Activated CD4-positive, alpha-beta T cell treated with anti-CD3 and anti-CD28 coated beads for 36 hours (primary cell): ENCODE measurements at regions not wholly inside any gene's neighbourhood (a gene's known extent, or its start where the extent isn't known, plus 50 kb on each side); places are given as distances from the start of the nearest gene placed in this dataset.
"Not testable (repeated sequence)": the region's sequence is repeated elsewhere in the genome, so short reads cannot be mapped to it uniquely, and the experiment has no call there.

ENCODE experiments used
- ATAC-seq: fragments of 200-7000 bp; cut with Tn5 transposase; one replicate; pipeline ENCODE4 v1.10.0; 2021; ENCODE audit warnings: mild to moderate bottlenecking, moderate library complexity
- CTCF ChIA-PET: fragments of 350-600 bp; sonication (Branson Sonifier 250); formaldehyde crosslinking; loops from one replicate; lab custom pipeline; 2021; ENCODE audit warnings: antibody characterized with exemption; lab: Charles Lee
- POLR2A ChIA-PET: fragments of 350-600 bp; sonication (Branson Sonifier 250); formaldehyde crosslinking; loops from one replicate; lab custom pipeline; 2021; ENCODE audit warnings: antibody characterized with exemption, inconsistent platforms; lab: Charles Lee
- DNase-seq: peaks from one replicate; pipeline ENCODE4 v3.0.0-alpha.2; 2020
- H3K27ac Mint-ChIP-seq: one replicate; pipeline ENCODE4 v1.8.0; 2021; ENCODE audit warnings: mixed read lengths
- H3K27me3 Mint-ChIP-seq: one replicate; pipeline ENCODE4 v1.8.0; 2021; ENCODE audit warnings: mixed read lengths
- H3K36me3 Mint-ChIP-seq: one replicate; pipeline ENCODE4 v1.8.0; 2021; ENCODE audit warnings: low read depth, mixed read lengths
- H3K4me1 Mint-ChIP-seq: one replicate; pipeline ENCODE4 v1.8.0; 2021; ENCODE audit warnings: mixed read lengths
- H3K4me3 Mint-ChIP-seq: one replicate; pipeline ENCODE4 v1.8.0; 2021; ENCODE audit warnings: mild to moderate bottlenecking, moderate library complexity, mixed read lengths
- H3K9me3 Mint-ChIP-seq: one replicate; pipeline ENCODE4 v1.8.0; 2021; ENCODE audit warnings: low read depth, mixed read lengths
- intact Hi-C, 2 experiments: fragments of 100-400 bp; cut with DNase I in 1 of 2; cut with micrococcal nuclease in 1 of 2; formaldehyde crosslinking; loops; one replicate each; pipeline versions ENCODE4 v1.14.2 to v1.15.1; 2022 to 2024; cut with DNase I, micrococcal nuclease

DNA sequence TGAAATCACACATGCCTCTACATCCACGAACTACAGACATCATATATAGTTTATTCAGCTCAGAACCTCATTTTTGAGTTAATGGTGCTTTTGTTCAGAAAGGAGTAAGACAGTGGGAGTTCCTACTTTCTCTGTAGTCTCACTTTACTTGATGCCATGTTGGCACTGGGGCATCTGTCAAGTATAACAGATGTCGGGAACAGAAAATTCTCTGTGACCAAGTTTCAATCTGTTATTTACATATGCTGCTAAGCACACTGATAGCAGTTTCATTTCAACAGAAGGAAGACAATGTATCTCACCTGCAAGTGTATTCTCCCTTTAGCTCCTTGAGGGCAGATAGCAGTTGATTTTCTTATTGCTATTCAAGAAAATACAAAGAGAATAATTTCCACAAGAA, 774.1 kb downstream of the METTL4 start:
- no peak overlapping the region for H3K4me3 Mint-ChIP-seq
- no peak for ATAC-seq
- no peaks in the 10 kb centered on the region for H3K36me3 Mint-ChIP-seq
- intact Hi-C loops = no loop called here
- H3K9me3 Mint-ChIP-seq = no peaks in the 10 kb centered on the region
- H3K27ac Mint-ChIP-seq = no peak overlapping the region
- DNase-seq = no peak
- ChIA-PET POLR2A (no interaction called here), CTCF (interaction anchor here (0.7 to 1.1 kb wide), 2 partner anchors 25 to 134 kb away, joined by 3 to 5 read pairs; no protein-coding TSS in a partner anchor)
- H3K4me1 Mint-ChIP-seq = no peaks in the 10 kb centered on the region
- H3K27me3 Mint-ChIP-seq = no peaks in the 10 kb centered on the region

DNA sequence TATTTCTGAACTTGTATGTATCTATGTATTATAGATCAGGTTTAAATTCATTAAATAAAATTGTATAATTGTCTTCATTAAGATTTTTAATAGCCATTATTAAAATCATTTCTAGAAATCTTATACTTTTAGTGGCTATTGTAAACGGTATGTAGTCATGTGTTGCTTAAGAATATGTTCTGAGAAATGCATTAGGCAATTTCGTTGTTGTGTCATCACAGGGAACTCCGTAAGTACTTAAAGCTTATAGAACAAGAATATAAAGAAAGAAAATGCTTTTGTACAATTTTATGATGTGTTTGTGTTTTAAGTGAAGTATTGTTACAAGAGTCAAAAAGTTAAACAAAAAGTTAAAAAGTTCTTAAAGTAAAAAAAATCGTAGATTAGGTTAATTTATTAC, 765.8 kb downstream of the METTL4 start:
- no peaks in the 10 kb centered on the region for H3K27me3 Mint-ChIP-seq
- CTCF ChIA-PET = no interaction called here
- intact Hi-C loops = no loop called here
- no peaks in the 10 kb centered on the region for H3K4me1 Mint-ChIP-seq
- DNase-seq (no peak), ATAC-seq (no peak)
- POLR2A ChIA-PET = no interaction called here
- no peak overlapping the region for H3K4me3 Mint-ChIP-seq
- H3K9me3 Mint-ChIP-seq = no peaks in the 10 kb centered on the region
- H3K36me3 Mint-ChIP-seq = no peaks in the 10 kb centered on the region
- no peak overlapping the region for H3K27ac Mint-ChIP-seq

DNA sequence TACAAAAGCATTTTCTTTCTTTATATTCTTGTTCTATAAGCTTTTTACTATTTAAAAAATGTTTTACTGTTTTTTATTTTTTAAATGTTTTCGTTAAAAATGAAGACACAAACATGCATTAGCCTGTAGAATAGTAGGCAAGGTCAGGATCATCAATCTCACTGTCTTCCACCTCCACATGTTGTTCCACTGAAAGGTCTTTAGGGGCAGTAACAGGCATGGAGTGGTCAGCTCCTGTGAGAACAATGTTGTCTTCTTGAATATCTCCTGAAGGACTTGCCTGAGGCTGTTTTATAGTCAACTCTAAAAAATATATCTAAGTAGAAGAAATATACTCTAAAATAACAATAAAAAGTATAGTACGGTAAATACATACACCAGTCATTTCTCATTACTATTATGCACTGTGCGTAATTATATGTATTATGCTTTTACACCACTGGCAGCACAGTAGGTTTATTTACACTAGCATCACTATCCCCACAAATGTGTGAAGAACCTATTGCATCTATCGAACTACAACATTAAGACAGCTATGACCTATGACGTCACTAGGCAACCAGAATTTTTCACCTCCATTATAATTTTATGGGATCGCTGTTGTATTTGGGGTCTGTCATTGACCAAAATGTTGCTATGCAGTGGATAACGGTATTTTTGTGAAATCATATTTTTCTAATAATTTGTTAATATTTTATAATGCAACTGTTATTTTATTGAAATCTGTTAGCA, 764.3 kb downstream of the METTL4 start:
- Mint-ChIP-seq H3K9me3 (peaks cover 5% of the 10 kb centered on the region), H3K4me3 (no peak overlapping the region), H3K27ac (no peak overlapping the region), H3K27me3 (no peaks in the 10 kb centered on the region), H3K36me3 (no peaks in the 10 kb centered on the region), H3K4me1 (no peaks in the 10 kb centered on the region)
- CTCF ChIA-PET = interaction anchor here (0.6 kb wide), 1 partner anchor 9 kb away, joined by 3 read pairs; no protein-coding TSS in a partner anchor
- intact Hi-C loops = no loop called here
- no peak for ATAC-seq
- DNase-seq = no peak
- POLR2A ChIA-PET = no interaction called here

DNA sequence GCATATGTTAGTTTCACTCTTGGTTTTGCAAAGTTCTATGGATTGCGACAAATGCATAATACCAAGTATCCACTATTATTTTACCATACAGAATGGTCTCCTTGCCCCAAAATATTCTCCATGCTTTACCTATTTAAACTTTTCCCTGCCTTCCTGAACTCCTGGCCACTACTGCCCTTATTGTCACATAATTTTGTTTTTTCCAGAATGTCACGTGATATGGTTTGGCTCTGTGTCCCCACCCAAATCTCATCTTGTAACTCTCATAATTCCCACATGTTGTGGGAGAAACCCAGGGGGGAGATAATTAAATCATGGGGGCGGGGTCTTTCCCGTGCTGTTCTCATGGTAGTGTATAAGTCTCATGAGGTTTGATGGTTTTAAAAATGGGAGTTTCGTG, 760.0 kb downstream of the METTL4 start:
- no peak for DNase-seq
- peaks cover 8% of the 10 kb centered on the region for H3K9me3 Mint-ChIP-seq
- no peaks in the 10 kb centered on the region for H3K4me1 Mint-ChIP-seq
- no peak overlapping the region for H3K27ac Mint-ChIP-seq
- POLR2A ChIA-PET = no interaction called here
- CTCF ChIA-PET = no interaction called here
- no peak overlapping the region for H3K4me3 Mint-ChIP-seq
- H3K36me3 Mint-ChIP-seq = no peaks in the 10 kb centered on the region
- intact Hi-C loops = no loop called here
- H3K27me3 Mint-ChIP-seq = no peaks in the 10 kb centered on the region
- no peak for ATAC-seq

DNA sequence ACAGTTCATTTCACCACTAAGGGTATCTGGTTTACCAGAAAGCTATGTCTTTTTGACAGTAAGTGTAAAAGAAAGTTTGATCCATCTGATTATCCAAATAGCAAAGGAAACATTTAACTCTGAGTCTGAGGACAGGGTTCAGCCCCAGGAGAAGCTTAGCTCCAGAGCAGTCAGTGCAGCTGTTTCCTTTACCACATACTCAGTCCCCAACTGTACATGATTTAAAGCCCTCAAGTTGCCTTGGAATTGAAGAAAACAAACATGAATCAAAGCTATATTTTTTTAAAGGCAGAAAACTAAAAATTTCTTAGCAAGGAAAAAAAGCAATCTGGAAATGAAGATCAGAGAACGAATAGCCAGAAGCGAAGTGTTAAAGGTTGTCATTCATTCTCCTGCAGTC, 746.0 kb downstream of the METTL4 start:
- no peaks in the 10 kb centered on the region for H3K9me3 Mint-ChIP-seq
- no peak overlapping the region for H3K4me3 Mint-ChIP-seq
- intact Hi-C loops = no loop called here
- no peak overlapping the region for H3K27ac Mint-ChIP-seq
- ChIA-PET POLR2A (no interaction called here), CTCF (interaction anchor here (0.7 kb wide), 1 partner anchor 340 kb away, joined by 3 read pairs; no protein-coding TSS in a partner anchor)
- no peaks in the 10 kb centered on the region for H3K4me1 Mint-ChIP-seq
- ATAC-seq (no peak), DNase-seq (no peak)
- no peaks in the 10 kb centered on the region for H3K27me3 Mint-ChIP-seq
- no peaks in the 10 kb centered on the region for H3K36me3 Mint-ChIP-seq

DNA sequence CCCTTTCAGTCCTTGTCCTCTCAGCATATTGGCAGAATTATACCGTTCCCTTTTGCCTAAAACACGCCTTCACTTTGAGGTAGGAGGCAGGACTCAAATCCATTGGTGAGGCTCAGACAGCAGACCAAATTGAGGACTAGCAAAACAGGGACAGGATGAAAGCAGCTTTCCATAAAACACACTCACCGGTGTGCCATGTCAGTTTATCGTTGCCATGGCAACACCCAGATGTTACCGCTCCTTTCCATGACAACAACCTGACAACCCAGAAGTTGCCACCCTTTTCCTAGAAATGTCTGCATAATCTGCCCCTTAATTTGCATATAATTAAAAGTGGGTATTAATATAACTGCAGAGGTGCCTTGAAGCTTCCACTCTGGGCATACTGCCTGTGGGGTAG, 730.4 kb downstream of the METTL4 start:
- intact Hi-C loops = no loop called here
- no peaks in the 10 kb centered on the region for H3K27me3 Mint-ChIP-seq
- no peak overlapping the region for H3K4me3 Mint-ChIP-seq
- H3K27ac Mint-ChIP-seq = no peak overlapping the region
- ChIA-PET CTCF (no interaction called here), POLR2A (no interaction called here)
- no peaks in the 10 kb centered on the region for H3K36me3 Mint-ChIP-seq
- no peak for ATAC-seq
- H3K9me3 Mint-ChIP-seq = peaks cover 3% of the 10 kb centered on the region
- no peaks in the 10 kb centered on the region for H3K4me1 Mint-ChIP-seq
- no peak for DNase-seq

DNA sequence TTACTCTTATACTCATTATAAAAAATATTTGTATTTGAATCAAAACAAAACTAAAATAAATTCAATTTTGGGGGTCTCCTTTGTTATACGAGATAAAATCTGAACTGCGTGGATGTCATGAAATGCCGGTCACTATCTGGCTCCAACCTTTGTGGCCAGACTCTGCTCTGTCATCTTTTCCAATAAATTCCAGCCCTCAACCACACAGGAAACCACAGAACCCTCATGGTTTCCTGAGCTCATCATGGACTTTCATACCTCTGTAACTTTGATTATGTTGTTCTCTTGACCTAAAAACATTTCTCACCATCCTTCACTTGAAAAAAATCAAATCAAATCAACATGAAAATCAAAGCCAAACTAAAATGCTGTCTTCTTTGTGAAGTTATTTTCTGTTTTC, 724.7 kb downstream of the METTL4 start:
- Mint-ChIP-seq H3K27me3 (no peaks in the 10 kb centered on the region), H3K4me1 (no peaks in the 10 kb centered on the region), H3K27ac (no peak overlapping the region), H3K4me3 (no peak overlapping the region), H3K9me3 (no peaks in the 10 kb centered on the region), H3K36me3 (no peaks in the 10 kb centered on the region)
- DNase-seq (no peak), ATAC-seq (no peak)
- POLR2A ChIA-PET = no interaction called here
- intact Hi-C loops = no loop called here
- CTCF ChIA-PET = interaction anchor here (0.7 kb wide), 1 partner anchor 148 kb away, joined by 3 read pairs; no protein-coding TSS in a partner anchor

DNA sequence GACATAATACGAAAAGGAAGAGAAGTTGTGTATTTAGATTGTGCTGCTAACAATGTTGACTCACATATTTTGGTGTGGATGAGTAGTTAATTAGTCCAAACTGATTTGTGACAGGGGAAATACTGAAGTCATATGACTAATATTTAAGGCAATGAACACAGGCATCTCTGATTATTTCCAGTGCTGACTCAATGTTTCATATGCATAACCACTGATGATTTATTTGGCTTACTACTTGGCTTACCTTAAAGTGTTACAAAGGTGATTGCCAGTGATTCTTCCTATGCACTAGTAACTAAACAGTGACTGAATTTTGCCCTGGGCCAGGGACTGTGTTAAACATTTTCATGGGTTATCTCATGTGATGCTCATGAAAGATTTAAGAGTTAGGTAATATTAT, 722.6 kb downstream of the METTL4 start:
- POLR2A ChIA-PET = no interaction called here
- ATAC-seq = no peak
- no peak for DNase-seq
- no peaks in the 10 kb centered on the region for H3K4me1 Mint-ChIP-seq
- H3K36me3 Mint-ChIP-seq = no peaks in the 10 kb centered on the region
- intact Hi-C loops = no loop called here
- H3K9me3 Mint-ChIP-seq = no peaks in the 10 kb centered on the region
- no peak overlapping the region for H3K4me3 Mint-ChIP-seq
- H3K27me3 Mint-ChIP-seq = peaks cover 4% of the 10 kb centered on the region
- CTCF ChIA-PET = no interaction called here
- no peak overlapping the region for H3K27ac Mint-ChIP-seq

DNA sequence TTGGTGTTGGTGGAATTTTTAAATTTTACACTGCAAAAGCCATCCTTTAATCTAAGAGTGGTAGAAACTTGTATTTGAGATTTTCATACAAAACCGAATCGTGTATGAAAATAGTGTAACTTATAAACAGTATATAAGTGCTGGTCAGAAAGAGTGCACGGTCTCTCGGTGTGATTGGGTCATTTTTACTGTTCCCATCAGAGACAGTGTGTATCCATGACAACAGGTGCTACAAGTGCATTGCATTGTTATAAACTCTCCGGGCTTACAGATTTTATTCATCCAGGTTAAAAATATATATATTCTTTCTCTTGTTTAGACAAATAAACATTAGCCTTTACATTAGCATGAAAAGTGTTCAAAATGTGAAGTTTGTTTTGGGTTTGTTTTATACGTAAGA, 721.9 kb downstream of the METTL4 start:
- intact Hi-C loops = no loop called here
- no peak for DNase-seq
- no peak for ATAC-seq
- POLR2A ChIA-PET = no interaction called here
- Mint-ChIP-seq H3K27me3 (peaks cover 4% of the 10 kb centered on the region), H3K9me3 (no peaks in the 10 kb centered on the region), H3K4me1 (no peaks in the 10 kb centered on the region), H3K36me3 (no peaks in the 10 kb centered on the region), H3K27ac (no peak overlapping the region), H3K4me3 (no peak overlapping the region)
- CTCF ChIA-PET = no interaction called here

DNA sequence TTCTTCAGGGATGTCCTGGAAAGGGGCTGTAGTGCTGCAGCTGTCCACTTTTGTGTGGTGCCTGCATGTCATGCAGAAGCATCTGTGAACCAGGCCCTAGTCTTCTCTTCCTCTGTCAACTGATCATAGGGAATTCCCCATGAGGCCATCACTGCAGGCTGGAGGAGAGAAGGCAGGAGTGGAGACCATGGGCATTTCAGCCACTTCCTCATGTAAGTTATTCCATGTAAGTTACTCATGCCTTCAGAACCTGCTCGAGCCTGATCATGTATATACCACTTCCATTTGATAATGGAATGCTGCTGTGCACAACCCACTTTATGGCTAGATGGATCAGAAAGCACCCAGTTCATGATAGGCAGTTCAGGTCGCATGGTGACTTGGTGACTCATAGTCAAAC, 714.0 kb downstream of the METTL4 start:
- H3K36me3 Mint-ChIP-seq, H3K27ac Mint-ChIP-seq, POLR2A ChIA-PET, H3K4me1 Mint-ChIP-seq, H3K27me3 Mint-ChIP-seq, CTCF ChIA-PET, H3K4me3 Mint-ChIP-seq, intact Hi-C loops, ATAC-seq, H3K9me3 Mint-ChIP-seq, DNase-seq: not testable (repeated sequence)

DNA sequence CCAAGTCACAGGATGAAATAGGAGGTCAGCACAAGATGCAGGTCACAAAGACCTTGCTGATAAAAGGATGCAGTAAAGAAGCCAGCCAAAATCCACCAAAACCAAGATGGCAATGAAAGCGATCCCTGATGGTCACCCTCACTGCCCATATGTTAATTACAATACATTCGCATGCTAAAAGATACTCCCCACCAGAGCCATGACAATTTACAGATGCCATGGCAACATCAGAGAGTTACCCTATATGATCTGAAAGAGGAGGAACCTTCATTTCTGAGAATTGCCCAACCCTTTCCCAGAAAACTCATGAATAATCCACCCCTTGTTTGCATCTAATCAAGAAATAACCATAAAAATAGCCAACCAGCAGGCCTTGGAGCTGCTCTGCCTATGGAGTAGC, 709.8 kb downstream of the METTL4 start:
- POLR2A ChIA-PET = no interaction called here
- no peaks in the 10 kb centered on the region for H3K4me1 Mint-ChIP-seq
- DNase-seq (no peak), ATAC-seq (no peak)
- H3K4me3 Mint-ChIP-seq = no peak overlapping the region
- peaks cover 3% of the 10 kb centered on the region for H3K9me3 Mint-ChIP-seq
- intact Hi-C loops = no loop called here
- H3K27ac Mint-ChIP-seq = no peak overlapping the region
- H3K27me3 Mint-ChIP-seq = no peaks in the 10 kb centered on the region
- CTCF ChIA-PET = no interaction called here
- no peaks in the 10 kb centered on the region for H3K36me3 Mint-ChIP-seq

DNA sequence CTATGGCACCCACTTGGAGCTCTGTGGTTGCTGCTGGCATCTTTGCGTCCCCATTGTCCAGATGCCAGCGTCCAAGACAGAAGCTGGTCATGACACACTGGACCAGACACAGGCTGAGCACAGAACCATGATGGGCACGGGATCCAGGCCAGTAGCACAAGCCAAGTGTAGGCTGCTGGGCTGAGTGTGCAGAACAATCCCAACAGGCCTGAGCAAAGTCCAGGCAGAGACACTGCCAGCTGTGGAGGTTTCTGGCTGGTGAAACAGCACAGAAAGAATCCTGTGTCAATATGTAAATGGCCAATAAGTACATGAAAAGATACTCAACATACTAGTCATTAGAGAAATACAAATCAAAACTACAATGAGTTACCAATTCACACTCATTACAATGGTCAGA, 705.4 kb downstream of the METTL4 start:
- Mint-ChIP-seq H3K27ac (no peak overlapping the region), H3K4me1 (no peaks in the 10 kb centered on the region), H3K36me3 (no peaks in the 10 kb centered on the region), H3K4me3 (no peak overlapping the region), H3K27me3 (no peaks in the 10 kb centered on the region), H3K9me3 (peaks cover 3% of the 10 kb centered on the region)
- CTCF ChIA-PET = interaction anchor here (0.6 kb wide), 1 partner anchor 179 kb away, joined by 3 read pairs; no protein-coding TSS in a partner anchor
- ATAC-seq (no peak), DNase-seq (no peak)
- POLR2A ChIA-PET = no interaction called here
- intact Hi-C loops = no loop called here
